ENCODE measurements at regions not wholly inside any gene's neighbourhood (a gene's known extent, or its start where the extent isn't known, plus 50 kb on each side); places are given as distances from the start of the nearest gene placed in this dataset.
"Not testable (repeated sequence)": the region's sequence is repeated elsewhere in the genome, so short reads cannot be mapped to it uniquely, and the experiment has no call there.

GRCh38 chr4:151559595-151559994 lies 150.6 kb downstream of the FHIP1A start:
- no peak for DNase-seq (ENCODE audit: low spot score)

- no peak for DNase-seq (ENCODE audit: low spot score)
Observed at GRCh38 chr4:151561551-151562256, 152.7 kb downstream of the FHIP1A start.

GRCh38 chr4:151563194-151563593 lies 154.2 kb downstream of the FHIP1A start:
- no peak for DNase-seq (ENCODE audit: low spot score)

GRCh38 chr4:151564321-151564720 lies 155.3 kb downstream of the FHIP1A start:
- DNase-seq (ENCODE audit: low spot score), result no peak

GRCh38 chr4:151565583-151565982 lies 156.6 kb downstream of the FHIP1A start:
- no peak for DNase-seq (ENCODE audit: low spot score)

- DNase-seq (ENCODE audit: low spot score), result no peak
Observed at GRCh38 chr4:151566053-151566452, 157.1 kb downstream of the FHIP1A start.

GRCh38 chr4:151567056-151567455 lies 158.1 kb downstream of the FHIP1A start:
- no peak for DNase-seq (ENCODE audit: low spot score)

- no peak for DNase-seq (ENCODE audit: low spot score)
Observed at GRCh38 chr4:151568966-151569365, 160.0 kb downstream of the FHIP1A start.

GRCh38 chr4:151569650-151570049 lies 160.7 kb downstream of the FHIP1A start:
- no peak for DNase-seq (ENCODE audit: low spot score)

- no peak for DNase-seq (ENCODE audit: low spot score)
Observed at GRCh38 chr4:151573474-151573873, 164.5 kb downstream of the FHIP1A start.

- DNase-seq (ENCODE audit: low spot score), result no peak
Observed at GRCh38 chr4:151573945-151574344, 165.0 kb downstream of the FHIP1A start.

- DNase-seq (ENCODE audit: low spot score), result no peak
Observed at GRCh38 chr4:151574968-151575367, 166.0 kb downstream of the FHIP1A start.

- no peak for DNase-seq (ENCODE audit: low spot score)
Observed at GRCh38 chr4:151575646-151576045, 166.7 kb downstream of the FHIP1A start.

- DNase-seq (ENCODE audit: low spot score), result no peak
Observed at GRCh38 chr4:151576627-151577026, 167.7 kb downstream of the FHIP1A start.

- no peak for DNase-seq (ENCODE audit: low spot score)
Observed at GRCh38 chr4:151581570-151581969, 172.6 kb downstream of the FHIP1A start.

- no peak for DNase-seq (ENCODE audit: low spot score)
Observed at GRCh38 chr4:151582098-151582497, 173.1 kb downstream of the FHIP1A start.

- no peak for DNase-seq (ENCODE audit: low spot score)
Observed at GRCh38 chr4:151583157-151583914, 174.4 kb downstream of the FHIP1A start.

- no peak for DNase-seq (ENCODE audit: low spot score)
Observed at GRCh38 chr4:151584101-151584500, 175.1 kb downstream of the FHIP1A start.

GRCh38 chr4:151595629-151596028 lies 165.2 kb downstream of the GATB start:
- DNase-seq (ENCODE audit: low spot score), result not testable (repeated sequence)

- not testable (repeated sequence) for DNase-seq (ENCODE audit: low spot score)
Observed at GRCh38 chr4:151597691-151598090, 163.1 kb downstream of the GATB start.

GRCh38 chr4:151599863-151600262 lies 160.9 kb downstream of the GATB start:
- DNase-seq (ENCODE audit: low spot score), result no peak

- no peak for DNase-seq (ENCODE audit: low spot score)
Observed at GRCh38 chr4:151600432-151600831, 160.4 kb downstream of the GATB start.

- DNase-seq (ENCODE audit: low spot score), result no peak
Observed at GRCh38 chr4:151603377-151603776, 157.4 kb downstream of the GATB start.

Data from HT-29 (cell line).